ENCODE measurements at regions not wholly inside any gene's neighbourhood (a gene's known extent, or its start where the extent isn't known, plus 50 kb on each side); places are given as distances from the start of the nearest gene placed in this dataset.

DNA sequence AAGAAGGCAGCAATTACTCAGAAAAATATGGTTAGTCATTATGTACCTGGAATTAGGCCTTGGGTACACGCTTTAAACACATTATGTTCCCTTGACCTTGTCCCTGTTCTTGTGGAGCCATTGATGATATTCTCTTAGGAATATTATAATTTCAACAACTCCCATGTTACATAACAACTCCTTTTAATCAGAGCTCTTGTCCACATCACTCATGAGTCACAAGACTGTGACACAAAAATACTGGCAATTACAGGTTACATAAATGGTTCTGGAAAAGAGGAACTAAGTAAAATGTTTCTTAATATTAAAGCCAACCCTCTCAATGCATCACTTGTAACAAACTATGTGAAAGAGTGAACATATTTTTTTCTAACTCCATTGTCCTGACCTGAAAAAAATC is 143.8 kb upstream of the PCLO start:
- Histone ChIP-seq H3K9me3 (ENCODE audit: control insufficient read depth in 2 of 2, insufficient read depth in 1 of 2, low read depth in 1 of 2, low read length in 1 of 2) (no peaks in the 10 kb centered on the region), H3K27ac (ENCODE audit: low read depth in 1 of 3, low read length in 2 of 3) (no peak overlapping the region), H3K27me3 (ENCODE audit: control insufficient read depth in 3 of 3, insufficient read depth in 3 of 3, low read length in 3 of 3) (no peaks in the 10 kb centered on the region), H3K4me1 (ENCODE audit: control insufficient read depth in 3 of 3, insufficient read depth in 2 of 3, low read depth in 1 of 3, low read length in 2 of 3) (no peaks in the 10 kb centered on the region), H3K36me3 (ENCODE audit: control insufficient read depth in 3 of 3, insufficient read depth in 2 of 3, low read depth in 1 of 3, low read length in 3 of 3) (no peaks in the 10 kb centered on the region), H3K4me3 (ENCODE audit: low read depth in 1 of 3, low read length in 3 of 3) (no peak overlapping the region)
- WGBS, 3 donors, result 0 to 2% (median 0%) methylated on average over 1 of the region's 1 CpG
- DNase-seq (no peak), FAIRE-seq (no peak)

DNA sequence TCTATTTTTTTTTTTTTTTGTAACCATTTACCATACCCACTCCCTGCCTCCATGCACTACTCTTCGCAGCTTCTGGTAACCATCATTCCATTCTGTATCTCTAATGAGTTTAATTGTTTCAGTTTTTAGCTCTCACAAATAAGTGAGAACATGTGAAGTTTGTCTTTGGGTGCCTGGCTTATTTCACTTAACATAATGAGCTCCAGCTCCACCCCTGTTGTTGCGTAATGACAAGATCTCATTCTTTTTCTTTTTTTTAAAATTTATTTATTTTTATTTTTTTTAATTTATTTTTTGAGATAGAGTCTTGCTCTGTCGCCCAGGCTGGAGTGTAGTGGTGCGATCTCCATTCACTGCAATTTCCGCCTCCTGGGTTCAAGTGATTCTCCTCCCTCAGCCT is 142.3 kb upstream of the PCLO start:
- Histone ChIP-seq H3K27me3 (ENCODE audit: control insufficient read depth in 3 of 3, insufficient read depth in 3 of 3, low read length in 3 of 3) (no peaks in the 10 kb centered on the region), H3K4me3 (ENCODE audit: low read depth in 1 of 3, low read length in 3 of 3) (no peak overlapping the region), H3K36me3 (ENCODE audit: control insufficient read depth in 3 of 3, insufficient read depth in 2 of 3, low read depth in 1 of 3, low read length in 3 of 3) (no peaks in the 10 kb centered on the region), H3K9me3 (ENCODE audit: control insufficient read depth in 2 of 2, insufficient read depth in 1 of 2, low read depth in 1 of 2, low read length in 1 of 2) (no peaks in the 10 kb centered on the region), H3K27ac (ENCODE audit: low read depth in 1 of 3, low read length in 2 of 3) (no peak overlapping the region), H3K4me1 (ENCODE audit: control insufficient read depth in 3 of 3, insufficient read depth in 2 of 3, low read depth in 1 of 3, low read length in 2 of 3) (no peaks in the 10 kb centered on the region)
- 91 to 98% (median 92%) methylated on average over 5 of the region's 5 CpGs for WGBS, 3 donors
- DNase-seq (no peak), FAIRE-seq (no peak)

DNA sequence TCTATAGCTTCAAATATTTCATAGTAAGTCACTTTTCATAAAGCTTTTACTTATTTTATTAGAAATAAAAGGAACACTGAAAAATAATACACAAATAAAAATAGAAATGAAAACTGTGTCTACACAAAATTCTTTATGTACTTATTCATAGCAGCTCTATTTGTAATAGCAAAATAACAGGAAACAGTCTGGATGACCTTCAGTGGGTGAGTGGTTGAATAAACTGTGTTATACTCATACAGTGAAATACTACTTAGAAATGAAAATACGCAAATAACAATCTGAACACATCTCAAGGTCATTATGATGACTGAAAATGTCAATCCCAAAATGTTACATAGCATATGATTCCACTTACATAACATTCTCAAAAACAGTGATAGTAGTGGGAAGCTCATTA is 138.7 kb upstream of the PCLO start:
- no peaks in the 10 kb centered on the region for H3K36me3 ChIP-seq (ENCODE audit: control insufficient read depth in 3 of 3, insufficient read depth in 2 of 3, low read depth in 1 of 3, low read length in 3 of 3)
- no peaks in the 10 kb centered on the region for H3K27me3 ChIP-seq (ENCODE audit: control insufficient read depth in 3 of 3, insufficient read depth in 3 of 3, low read length in 3 of 3)
- H3K9me3 ChIP-seq (ENCODE audit: control insufficient read depth in 2 of 2, insufficient read depth in 1 of 2, low read depth in 1 of 2, low read length in 1 of 2), result no peaks in the 10 kb centered on the region
- no peak overlapping the region for H3K4me3 ChIP-seq (ENCODE audit: low read depth in 1 of 3, low read length in 3 of 3)
- DNase-seq (no peak), FAIRE-seq (peak; percentile 33)
- no peak overlapping the region for H3K27ac ChIP-seq (ENCODE audit: low read depth in 1 of 3, low read length in 2 of 3)
- WGBS, 3 donors, result 76 to 92% (median 84%) methylated on average over 1 of the region's 1 CpG
- no peaks in the 10 kb centered on the region for H3K4me1 ChIP-seq (ENCODE audit: control insufficient read depth in 3 of 3, insufficient read depth in 2 of 3, low read depth in 1 of 3, low read length in 2 of 3)

DNA sequence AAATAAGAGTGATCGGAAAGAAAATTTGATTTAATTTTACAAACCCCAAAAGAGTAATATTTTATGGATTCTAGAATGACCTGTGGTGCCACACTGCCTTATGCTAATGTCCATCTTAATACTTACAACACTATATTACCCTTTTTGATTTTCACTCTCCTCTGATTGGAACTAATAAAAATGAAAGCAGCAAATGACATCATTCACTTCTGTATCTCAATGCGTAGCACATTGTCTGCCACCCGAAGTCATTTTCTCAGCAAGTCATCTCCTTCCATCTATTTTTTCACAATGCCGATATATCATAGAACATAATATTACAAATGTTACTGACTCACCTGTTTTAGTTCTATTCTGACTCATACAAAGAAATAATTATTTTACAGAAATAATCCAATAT is 127.5 kb upstream of the PCLO start:
- FAIRE-seq (no peak), DNase-seq (no peak)
- no peaks in the 10 kb centered on the region for H3K4me1 ChIP-seq (ENCODE audit: control insufficient read depth in 3 of 3, insufficient read depth in 2 of 3, low read depth in 1 of 3, low read length in 2 of 3)
- 88 to 94% (median 92%) methylated on average over 4 of the region's 4 CpGs for WGBS, 3 donors
- H3K4me3 ChIP-seq (ENCODE audit: low read depth in 1 of 3, low read length in 3 of 3), result no peak overlapping the region
- H3K27ac ChIP-seq (ENCODE audit: low read depth in 1 of 3, low read length in 2 of 3), result no peak overlapping the region
- no peaks in the 10 kb centered on the region for H3K27me3 ChIP-seq (ENCODE audit: control insufficient read depth in 3 of 3, insufficient read depth in 3 of 3, low read length in 3 of 3)
- no peaks in the 10 kb centered on the region for H3K9me3 ChIP-seq (ENCODE audit: control insufficient read depth in 2 of 2, insufficient read depth in 1 of 2, low read depth in 1 of 2, low read length in 1 of 2)
- no peaks in the 10 kb centered on the region for H3K36me3 ChIP-seq (ENCODE audit: control insufficient read depth in 3 of 3, insufficient read depth in 2 of 3, low read depth in 1 of 3, low read length in 3 of 3)

DNA sequence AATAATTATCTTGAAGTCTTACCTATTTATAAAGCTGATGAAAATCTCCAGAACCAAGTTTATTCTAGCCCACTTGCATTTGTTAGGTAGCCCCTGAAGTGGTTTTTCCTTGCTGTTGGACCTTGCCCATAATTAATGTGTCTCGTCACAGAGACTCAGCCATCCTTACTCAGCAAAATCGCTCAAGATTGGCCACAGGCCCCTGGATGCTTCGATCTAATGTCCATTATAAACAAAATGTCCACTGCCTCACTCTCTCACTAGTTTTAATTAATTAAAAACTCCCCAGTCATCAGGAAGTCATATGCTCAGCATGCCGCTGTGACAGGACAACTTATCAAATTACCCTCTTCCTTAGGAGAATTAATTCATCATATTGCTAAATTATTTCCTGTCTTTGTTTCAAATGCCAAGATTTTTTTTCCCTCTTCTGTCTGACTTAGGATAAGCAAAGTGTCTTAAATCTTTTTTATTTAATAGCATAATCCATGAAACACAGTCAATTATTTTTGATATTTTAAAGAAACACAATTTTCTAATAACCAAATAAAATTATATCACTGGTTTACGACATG is 126.8 kb upstream of the PCLO start:
- Histone ChIP-seq H3K4me1 (ENCODE audit: control insufficient read depth in 3 of 3, insufficient read depth in 2 of 3, low read depth in 1 of 3, low read length in 2 of 3) (no peaks in the 10 kb centered on the region), H3K9me3 (ENCODE audit: control insufficient read depth in 2 of 2, insufficient read depth in 1 of 2, low read depth in 1 of 2, low read length in 1 of 2) (no peaks in the 10 kb centered on the region), H3K27me3 (ENCODE audit: control insufficient read depth in 3 of 3, insufficient read depth in 3 of 3, low read length in 3 of 3) (no peaks in the 10 kb centered on the region), H3K4me3 (ENCODE audit: low read depth in 1 of 3, low read length in 3 of 3) (no peak overlapping the region), H3K36me3 (ENCODE audit: control insufficient read depth in 3 of 3, insufficient read depth in 2 of 3, low read depth in 1 of 3, low read length in 3 of 3) (no peaks in the 10 kb centered on the region), H3K27ac (ENCODE audit: low read depth in 1 of 3, low read length in 2 of 3) (no peak overlapping the region)
- no peak for FAIRE-seq
- DNase-seq, result no peak
- 42 to 59% (median 56%) methylated on average over 5 of the region's 5 CpGs for WGBS, 3 donors

DNA sequence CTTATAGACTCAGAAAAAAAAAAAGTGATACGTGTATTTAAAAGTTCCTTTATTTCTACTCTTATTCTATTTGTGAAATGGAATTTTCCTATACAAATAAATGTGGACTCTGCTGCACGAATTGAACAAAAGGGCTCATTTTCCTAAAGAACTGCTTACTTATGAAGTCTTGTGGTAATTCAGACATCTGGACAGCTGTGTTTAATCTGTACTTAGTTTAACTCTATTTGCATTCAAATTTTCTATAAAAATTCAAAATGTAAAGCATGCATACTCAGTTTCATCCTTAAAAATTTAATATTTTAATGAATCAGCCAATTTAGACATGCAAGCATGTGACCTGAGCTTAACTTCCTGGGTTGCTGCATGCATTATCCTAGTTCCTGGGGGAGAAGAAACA is 118.0 kb upstream of the PCLO start:
- Histone ChIP-seq H3K4me1 (ENCODE audit: control insufficient read depth in 3 of 3, insufficient read depth in 2 of 3, low read depth in 1 of 3, low read length in 2 of 3) (no peaks in the 10 kb centered on the region), H3K9me3 (ENCODE audit: control insufficient read depth in 2 of 2, insufficient read depth in 1 of 2, low read depth in 1 of 2, low read length in 1 of 2) (no peaks in the 10 kb centered on the region), H3K36me3 (ENCODE audit: control insufficient read depth in 3 of 3, insufficient read depth in 2 of 3, low read depth in 1 of 3, low read length in 3 of 3) (no peaks in the 10 kb centered on the region), H3K27ac (ENCODE audit: low read depth in 1 of 3, low read length in 2 of 3) (no peak overlapping the region), H3K27me3 (ENCODE audit: control insufficient read depth in 3 of 3, insufficient read depth in 3 of 3, low read length in 3 of 3) (no peaks in the 10 kb centered on the region), H3K4me3 (ENCODE audit: low read depth in 1 of 3, low read length in 3 of 3) (no peak overlapping the region)
- FAIRE-seq (no peak), DNase-seq (no peak)
- WGBS, 3 donors, result 54 to 87% (median 73%) methylated on average over 2 of the region's 2 CpGs

DNA sequence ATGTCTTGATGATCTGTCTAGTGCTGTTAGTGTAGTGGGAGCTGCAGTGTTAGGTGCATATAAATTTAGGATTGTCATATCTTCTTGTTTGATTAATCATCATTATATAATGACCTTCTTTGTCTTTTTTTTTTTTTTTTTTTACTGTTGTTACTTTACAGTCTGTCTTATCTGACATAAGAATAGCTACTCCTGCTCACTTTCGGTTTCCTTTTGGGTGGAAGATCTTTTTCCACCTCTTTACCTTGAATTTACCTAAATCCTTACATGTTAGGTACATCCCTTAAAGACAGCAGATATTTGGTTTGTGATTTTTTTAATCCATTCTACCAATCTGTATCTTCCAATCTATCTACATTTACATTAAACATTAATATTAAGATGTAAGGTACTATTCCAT is 113.6 kb upstream of the PCLO start:
- peak; percentile 30 for FAIRE-seq
- peak in 1 of 2 donors; percentile 15 for DNase-seq
- Histone ChIP-seq H3K27me3 (ENCODE audit: control insufficient read depth in 3 of 3, insufficient read depth in 3 of 3, low read length in 3 of 3) (no peaks in the 10 kb centered on the region), H3K27ac (ENCODE audit: low read depth in 1 of 3, low read length in 2 of 3) (no peak overlapping the region), H3K4me3 (ENCODE audit: low read depth in 1 of 3, low read length in 3 of 3) (no peak overlapping the region), H3K9me3 (ENCODE audit: control insufficient read depth in 2 of 2, insufficient read depth in 1 of 2, low read depth in 1 of 2, low read length in 1 of 2) (no peaks in the 10 kb centered on the region), H3K4me1 (ENCODE audit: control insufficient read depth in 3 of 3, insufficient read depth in 2 of 3, low read depth in 1 of 3, low read length in 2 of 3) (no peaks in the 10 kb centered on the region), H3K36me3 (ENCODE audit: control insufficient read depth in 3 of 3, insufficient read depth in 2 of 3, low read depth in 1 of 3, low read length in 3 of 3) (no peaks in the 10 kb centered on the region)
- 7 to 63% (median 23%) methylated on average over 1 of the region's 1 CpG for WGBS, 3 donors

DNA sequence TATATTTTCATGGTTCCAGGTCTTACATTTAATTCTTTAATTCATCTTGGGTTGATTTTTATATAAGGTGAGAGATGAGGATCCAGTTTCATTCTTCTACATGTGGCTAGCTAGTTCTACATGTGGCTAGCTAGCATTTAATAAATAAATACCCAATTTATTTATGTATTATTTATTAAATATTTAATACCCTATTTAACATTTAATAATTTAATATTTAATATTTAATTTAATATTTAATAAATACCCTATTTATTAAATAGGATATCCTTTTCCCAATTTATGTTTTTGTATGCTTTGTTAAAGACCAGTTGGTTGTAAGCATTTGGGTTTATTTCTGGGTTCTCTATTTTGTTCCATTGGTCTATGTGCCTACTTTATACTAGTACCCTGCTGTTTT is 111.0 kb upstream of the PCLO start:
- H3K4me1 ChIP-seq (ENCODE audit: control insufficient read depth in 3 of 3, insufficient read depth in 2 of 3, low read depth in 1 of 3, low read length in 2 of 3), result no peaks in the 10 kb centered on the region
- no peaks in the 10 kb centered on the region for H3K9me3 ChIP-seq (ENCODE audit: control insufficient read depth in 2 of 2, insufficient read depth in 1 of 2, low read depth in 1 of 2, low read length in 1 of 2)
- DNase-seq (no peak), FAIRE-seq (no peak)
- no peak overlapping the region for H3K27ac ChIP-seq (ENCODE audit: low read depth in 1 of 3, low read length in 2 of 3)
- no peak overlapping the region for H3K4me3 ChIP-seq (ENCODE audit: low read depth in 1 of 3, low read length in 3 of 3)
- no peaks in the 10 kb centered on the region for H3K36me3 ChIP-seq (ENCODE audit: control insufficient read depth in 3 of 3, insufficient read depth in 2 of 3, low read depth in 1 of 3, low read length in 3 of 3)
- no peaks in the 10 kb centered on the region for H3K27me3 ChIP-seq (ENCODE audit: control insufficient read depth in 3 of 3, insufficient read depth in 3 of 3, low read length in 3 of 3)

DNA sequence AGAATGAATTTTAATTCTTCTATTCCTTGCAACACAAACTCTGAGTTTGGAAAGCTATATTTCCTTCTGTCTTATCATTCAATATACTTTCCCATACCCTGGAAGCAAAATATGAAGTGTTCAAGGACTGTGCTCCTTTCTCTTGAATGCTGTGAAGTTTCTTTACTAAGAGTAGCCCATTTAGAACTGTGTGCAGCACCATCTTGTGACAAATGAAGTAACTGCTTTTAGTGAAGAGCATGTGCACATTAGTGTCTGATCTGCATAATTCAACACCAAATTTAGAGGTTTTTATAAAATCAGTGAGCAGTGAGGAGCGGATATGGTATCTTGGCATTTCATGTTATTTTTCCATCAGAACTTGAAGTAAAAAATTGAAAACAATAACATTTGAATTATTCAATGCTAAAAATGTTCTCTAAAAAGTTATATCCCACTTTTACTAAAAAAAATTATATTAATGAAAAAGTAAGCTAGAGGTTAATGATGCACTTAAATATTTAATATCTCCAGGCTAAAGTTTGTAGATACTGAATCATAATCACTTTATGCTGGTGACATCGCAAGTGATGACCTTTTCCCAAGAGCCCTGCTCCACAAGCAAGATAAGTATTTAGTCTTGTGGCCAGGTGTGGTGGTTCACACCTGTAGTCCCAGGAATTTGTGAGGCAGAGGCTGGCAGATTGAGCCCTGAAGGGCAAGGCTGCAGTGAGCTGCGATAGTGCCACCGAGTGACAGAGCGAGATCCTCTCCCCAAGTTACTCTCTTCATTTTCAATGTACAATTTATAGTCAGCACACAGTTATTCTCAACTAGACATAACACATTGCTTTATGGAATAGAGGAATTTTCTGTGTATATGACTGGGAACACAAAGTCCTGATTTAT is 108.8 kb upstream of the PCLO start:
- WGBS, 3 donors, result 59 to 74% (median 60%) methylated on average over 5 of the region's 5 CpGs
- no peaks in the 10 kb centered on the region for H3K9me3 ChIP-seq (ENCODE audit: control insufficient read depth in 2 of 2, insufficient read depth in 1 of 2, low read depth in 1 of 2, low read length in 1 of 2)
- H3K4me1 ChIP-seq (ENCODE audit: control insufficient read depth in 3 of 3, insufficient read depth in 2 of 3, low read depth in 1 of 3, low read length in 2 of 3), result no peaks in the 10 kb centered on the region
- no peak overlapping the region for H3K27ac ChIP-seq (ENCODE audit: low read depth in 1 of 3, low read length in 2 of 3)
- FAIRE-seq, result no peak
- no peaks in the 10 kb centered on the region for H3K36me3 ChIP-seq (ENCODE audit: control insufficient read depth in 3 of 3, insufficient read depth in 2 of 3, low read depth in 1 of 3, low read length in 3 of 3)
- DNase-seq, result peak; percentile 35 to 58
- no peaks in the 10 kb centered on the region for H3K27me3 ChIP-seq (ENCODE audit: control insufficient read depth in 3 of 3, insufficient read depth in 3 of 3, low read length in 3 of 3)
- no peak overlapping the region for H3K4me3 ChIP-seq (ENCODE audit: low read depth in 1 of 3, low read length in 3 of 3)
